HEK293T (cell line): ENCODE measurements at regions not wholly inside any gene's neighbourhood (a gene's known extent, or its start where the extent isn't known, plus 50 kb on each side); places are given as distances from the start of the nearest gene placed in this dataset.

ENCODE experiments used
- CTCF ChIA-PET: fragments of 350-600 bp; formaldehyde crosslinking; extraction: SDS; loops from one replicate; lab custom pipeline; 2021; ENCODE audit warnings: antibody characterized with exemption, inconsistent platforms; lab: Yijun Ruan, JAX
- POLR2A ChIA-PET: fragments of 350-600 bp; formaldehyde crosslinking; extraction: SDS; loops from one replicate; lab custom pipeline; 2020; ENCODE audit warnings: antibody characterized with exemption, inconsistent platforms; lab: Yijun Ruan, JAX
- DNase-seq: peaks from one replicate; pipeline ENCODE4 v3.0.0; 2012; ENCODE audit warnings: mixed read lengths; ENCODE audit errors: extremely low spot score
- ARNT ChIP-seq: fragments of 450-650 bp; IDR thresholded peaks from 2 replicates; pipeline ENCODE4 v1.6.1; 2017; ENCODE audit warnings: mild to moderate bottlenecking
- BHLHE40 ChIP-seq: fragments of 450-650 bp; IDR thresholded peaks from 2 replicates; pipeline ENCODE4 v1.6.1; 2016; ENCODE audit warnings: mild to moderate bottlenecking, moderate library complexity, borderline replicate concordance
- CTBP1 ChIP-seq: fragments of 450-650 bp; IDR thresholded peaks from 2 replicates; pipeline ENCODE4 v1.6.1; 2016; ENCODE audit warnings: borderline replicate concordance
- ELF4 ChIP-seq: fragments of 450-650 bp; IDR thresholded peaks from 2 replicates; pipeline ENCODE4 v1.6.1; 2017; ENCODE audit warnings: antibody characterized with exemption
- FOXA1 ChIP-seq: fragments of 450-650 bp; IDR thresholded peaks from 2 replicates; pipeline ENCODE4 v1.6.1; 2016; ENCODE audit warnings: mild to moderate bottlenecking
- FOXK2 ChIP-seq: fragments of 450-650 bp; IDR thresholded peaks from 2 replicates; pipeline ENCODE4 v1.6.1; 2016; ENCODE audit warnings: mild to moderate bottlenecking
- FOXM1 ChIP-seq: fragments of 450-650 bp; IDR thresholded peaks from 2 replicates; pipeline ENCODE4 v1.6.1; 2017; ENCODE audit warnings: mild to moderate bottlenecking, borderline replicate concordance
- HDGF ChIP-seq: fragments of 450-650 bp; IDR thresholded peaks from 2 replicates; pipeline ENCODE4 v1.6.1; 2017; ENCODE audit warnings: antibody characterized with exemption, borderline replicate concordance
- L3MBTL2 ChIP-seq: fragments of 450-650 bp; conservative IDR thresholded peaks from 2 replicates; pipeline ENCODE4 v1.6.1; 2016; ENCODE audit warnings: mild to moderate bottlenecking
- LEF1 ChIP-seq: fragments of 450-650 bp; IDR thresholded peaks from 2 replicates; pipeline ENCODE4 v1.6.1; 2017; ENCODE audit warnings: mild to moderate bottlenecking, borderline replicate concordance
- NFRKB ChIP-seq: fragments of 450-650 bp; IDR thresholded peaks from 2 replicates; pipeline ENCODE4 v1.6.1; 2016; ENCODE audit warnings: mild to moderate bottlenecking, moderate library complexity
- PKNOX1 ChIP-seq: fragments of 450-650 bp; IDR thresholded peaks from 2 replicates; pipeline ENCODE4 v1.6.1; 2016
- SP1 ChIP-seq: fragments of 450-650 bp; IDR thresholded peaks from 2 replicates; pipeline ENCODE4 v1.6.1; 2017
- SUZ12 ChIP-seq: fragments of 450-650 bp; IDR thresholded peaks from 2 replicates; pipeline ENCODE4 v1.6.1; 2016; ENCODE audit warnings: mild to moderate bottlenecking
- TARDBP ChIP-seq: fragments of 450-650 bp; IDR thresholded peaks from 2 replicates; pipeline ENCODE4 v1.6.1; 2016
- ZNF384 ChIP-seq: fragments of 450-650 bp; IDR thresholded peaks from 2 replicates; pipeline ENCODE4 v1.6.1; 2016

- CTCF ChIA-PET = no interaction called here
- POLR2A ChIA-PET = no interaction called here
- TF ChIP-seq FOXM1 = no peak
- no peak for TF ChIP-seq ARNT
These were observed 127.2 kb downstream of the MN1 start for GRCh38 chr22:27674261-27674923.

GRCh38 chr22:27676545-27677213 lies 124.9 kb downstream of the MN1 start:
- no peak for DNase-seq
- TF ChIP-seq BHLHE40 (no peak), CTBP1 (0 out of 2 replicates have a peak, but pooled peaks have one; percentile 5), LEF1 (no peak), FOXM1 (no peak)
- POLR2A ChIA-PET = no interaction called here
- CTCF ChIA-PET = no interaction called here

More at GRCh38 chr22:27674261-27674923, 127.2 kb downstream of the MN1 start:
- DNase-seq = no peak

DNA sequence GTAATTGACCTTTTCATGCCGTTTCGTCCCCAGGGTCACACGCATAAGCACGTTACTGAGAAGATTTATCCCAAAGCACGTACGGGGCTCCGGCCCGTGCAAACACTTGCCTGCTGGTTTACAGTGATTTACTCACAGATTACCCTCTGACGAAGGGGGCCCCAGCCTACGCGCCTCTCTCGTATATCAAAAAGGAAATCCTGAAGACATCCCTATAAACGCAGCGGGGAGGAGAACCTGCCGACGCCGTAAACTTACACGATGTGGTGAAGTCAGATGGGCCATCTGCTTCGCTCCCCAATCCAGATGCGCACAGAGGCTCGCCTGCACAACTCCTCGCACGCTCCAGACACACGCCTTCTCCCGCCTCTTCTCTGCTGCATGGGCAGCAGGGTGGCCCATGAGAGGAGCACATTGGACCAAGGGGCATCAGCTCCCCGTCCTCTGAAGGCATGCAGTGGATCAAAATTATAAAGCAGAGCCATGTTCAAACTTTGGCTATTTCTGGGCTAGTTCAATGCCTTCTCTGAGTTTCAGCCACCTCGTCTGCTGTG lies 123.6 kb downstream of the MN1 start:
- DNase-seq = peak; percentile 70
- TF ChIP-seq SUZ12 (no peak), L3MBTL2 (peak; percentile 98), ELF4 (no peak), LEF1 (no peak; the same call in 1 of the 2 replicates), CTBP1 (peak; percentile 94), ZNF384 (no peak), BHLHE40 (no peak; the same call in 1 of the 2 replicates), ARNT (peak; percentile 98), PKNOX1 (peak; percentile 92), NFRKB (no peak), FOXA1 (no peak)
- ChIA-PET CTCF (interaction anchor here (1.0 kb wide), 1 partner anchor 45 kb away, joined by 3 read pairs; no protein-coding TSS in a partner anchor), POLR2A (no interaction called here)

DNA sequence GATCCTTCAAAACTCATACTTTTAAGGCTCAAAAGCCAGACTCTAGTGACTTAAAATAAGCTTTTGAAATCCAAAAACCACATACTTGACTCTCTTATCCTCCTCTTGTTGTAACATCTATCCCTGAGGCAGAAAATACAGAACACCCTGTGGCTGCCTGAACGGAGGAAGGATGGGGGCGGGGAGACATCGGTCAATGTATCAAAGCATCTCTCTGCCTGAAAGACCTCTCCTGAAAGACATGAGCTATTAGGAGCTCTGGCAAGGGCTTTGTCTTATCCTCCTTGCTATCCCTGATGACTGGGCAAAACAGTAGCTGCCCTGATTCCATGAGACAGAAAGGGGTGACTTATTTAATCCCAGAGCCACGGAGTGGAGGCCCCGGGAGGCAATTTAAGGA lies 122.4 kb downstream of the MN1 start:
- no peak for DNase-seq
- ChIA-PET POLR2A (no interaction called here), CTCF (no interaction called here)
- TF ChIP-seq NFRKB = no peak
- no peak for TF ChIP-seq FOXK2
- no peak for TF ChIP-seq HDGF
- no peak for TF ChIP-seq LEF1
- TF ChIP-seq FOXA1 = no peak
- TF ChIP-seq ZNF384 = no peak
- no peak for TF ChIP-seq ELF4
- TF ChIP-seq L3MBTL2 = no peak
- no peak for TF ChIP-seq CTBP1
- no peak for TF ChIP-seq FOXM1

GRCh38 chr22:27679693-27680488 lies 121.7 kb downstream of the MN1 start:
- no peak for DNase-seq
- POLR2A ChIA-PET = no interaction called here
- CTCF ChIA-PET = interaction anchor here (0.6 kb wide), 1 partner anchor 1311 kb away, joined by 3 read pairs; no protein-coding TSS in a partner anchor
- TF ChIP-seq NFRKB (no peak), ELF4 (no peak), FOXK2 (no peak), FOXA1 (no peak), LEF1 (no peak), PKNOX1 (no peak), ZNF384 (no peak), TARDBP (no peak), ARNT (no peak), CTBP1 (no peak), SP1 (no peak), BHLHE40 (no peak)

DNA sequence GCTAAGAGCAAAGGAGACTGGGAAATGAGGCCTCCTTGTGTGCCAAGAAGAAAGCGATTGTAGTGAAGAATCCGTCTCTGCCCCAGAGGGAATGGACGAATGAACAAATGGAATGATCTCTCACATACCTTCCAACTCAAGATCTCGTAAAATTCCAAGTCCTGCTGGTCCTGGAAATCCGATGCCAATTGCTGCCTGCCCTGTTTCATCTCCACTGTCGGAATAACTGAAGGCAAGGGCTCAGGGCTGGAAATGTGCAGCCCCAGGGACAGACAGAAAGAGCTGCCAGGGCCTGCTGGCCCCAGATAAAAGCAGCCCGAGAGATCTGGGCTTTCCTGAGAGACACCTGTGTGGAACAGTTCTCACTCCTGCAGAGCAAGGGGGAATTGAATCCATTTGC lies 120.9 kb downstream of the MN1 start:
- ChIA-PET POLR2A (no interaction called here), CTCF (interaction anchor here (0.6 kb wide), 2 partner anchors 32 to 1311 kb away, joined by 3 read pairs; no protein-coding TSS in a partner anchor)
- TF ChIP-seq FOXK2 = no peak
- no peak for DNase-seq

- TF ChIP-seq CTBP1 (no peak), L3MBTL2 (no peak), LEF1 (no peak), TARDBP (no peak), ELF4 (no peak), SP1 (no peak), ARNT (no peak), BHLHE40 (no peak), PKNOX1 (no peak), FOXM1 (no peak), ZNF384 (no peak), FOXA1 (no peak)
- no peak for DNase-seq
- ChIA-PET CTCF (interaction anchor here (0.6 kb wide), 2 partner anchors 11 to 32 kb away, joined by 3 read pairs; no protein-coding TSS in a partner anchor), POLR2A (no interaction called here)
These were observed 120.5 kb downstream of the MN1 start for GRCh38 chr22:27681037-27681436.
